GM12878 (cell line): ENCODE measurements at regions not wholly inside any gene's neighbourhood (a gene's known extent, or its start where the extent isn't known, plus 50 kb on each side); places are given as distances from the start of the nearest gene placed in this dataset.

Experiments
- ATAC-seq: fragments of 200-7000 bp; cut with Tn5 transposase; 3 replicates; pipeline ENCODE4 v1.9.1; 2020; ENCODE audit warnings: mild to moderate bottlenecking, moderate library complexity
- BruUV-seq: library from RNA; stranded (reverse); fragments of 400-500 nt; replicated peaks from 2 replicates; lab custom pipeline; 2021; lab: Mats Ljungman, UMichigan
- CTCF ChIA-PET: fragments of 300-600 bp; sonication (Branson Sonifier 250); formaldehyde crosslinking; extraction: SDS; loops from one replicate; lab custom pipeline; 2021; ENCODE audit warnings: inconsistent platforms; lab: Yijun Ruan, JAX
- POLR2A ChIA-PET: fragments of 350-600 bp; formaldehyde crosslinking; extraction: SDS; loops from one replicate; lab custom pipeline; 2021; ENCODE audit warnings: inconsistent platforms; lab: Charles Lee
- RAD21 ChIA-PET: fragments of 300-600 bp; sonication (Branson Sonifier 250); formaldehyde crosslinking; loops from one replicate; lab custom pipeline; 2023; ENCODE audit warnings: antibody characterized with exemption; ENCODE audit not compliant: unreplicated experiment; lab: Charles Lee
- SMC1A ChIA-PET: fragments of 300-600 bp; sonication (Branson Sonifier 250); formaldehyde crosslinking; loops from one replicate; lab custom pipeline; 2023; ENCODE audit not compliant: unreplicated experiment, uncharacterized antibody; lab: Charles Lee
- DNase-seq: peaks from one replicate; pipeline ENCODE4 v3.0.0-alpha.2; 2011; ENCODE audit warnings: low read depth, low spot score
- FAIRE-seq: peaks from 3 replicates; lab custom pipeline; 2011; peaks lifted over from hg19 to GRCh38; lab: Jason Lieb, UNC
- H2AFZ ChIP-seq: 2 replicates; pipeline ENCODE4 v1.6.0; 2011; ENCODE audit warnings: low read depth, low read length, control low read depth; ENCODE audit not compliant: control insufficient read depth
- H3K27ac ChIP-seq: 2 replicates; pipeline ENCODE4 v1.5.1; 2011; ENCODE audit warnings: control low read depth; ENCODE audit not compliant: control insufficient read depth, insufficient read depth
- H3K27me3 ChIP-seq, 2 experiments: replicated peaks in 1 of 2; 2 replicates each; pipeline versions ENCODE4 v1.6.0 to v1.6.1; 2011; ENCODE audit warnings: low read length in 1 of 2; ENCODE audit not compliant: control insufficient read depth in 2 of 2, insufficient read depth in 2 of 2
- H3K36me3 ChIP-seq, 2 experiments: 2 replicates each; pipeline ENCODE4 v1.5.1; 2011; ENCODE audit warnings: low read length in 1 of 2; ENCODE audit not compliant: control insufficient read depth in 2 of 2, insufficient read depth in 2 of 2
- H3K4me1 ChIP-seq: 2 replicates; pipeline ENCODE4 v1.6.1; 2011; ENCODE audit warnings: mild to moderate bottlenecking, low read length, moderate library complexity, mixed read lengths; ENCODE audit not compliant: control insufficient read depth, insufficient read depth
- H3K4me2 ChIP-seq: 2 replicates; pipeline ENCODE4 v1.6.0; 2011; ENCODE audit warnings: control low read depth; ENCODE audit not compliant: control insufficient read depth, insufficient read depth
- H3K4me3 ChIP-seq: fragments of 200-600 bp; sonication (generic); 2 replicates; pipeline ENCODE4 v1.5.1; 2016
- H3K79me2 ChIP-seq: 2 replicates; pipeline ENCODE4 v1.6.0; 2011; ENCODE audit warnings: low read length; ENCODE audit not compliant: control insufficient read depth, insufficient read depth
- H3K9ac ChIP-seq: 2 replicates; pipeline ENCODE4 v1.8.0; 2011; ENCODE audit warnings: low read length, control low read depth, mixed read lengths; ENCODE audit not compliant: control insufficient read depth, insufficient read depth
- H3K9me3 ChIP-seq: replicated peaks from 3 replicates; pipeline ENCODE4 v1.5.1; 2011; ENCODE audit warnings: mild to moderate bottlenecking, low read length; ENCODE audit not compliant: control insufficient read depth, insufficient read depth
- H4K20me1 ChIP-seq: 2 replicates; pipeline ENCODE4 v1.6.0; 2011; ENCODE audit not compliant: control insufficient read depth, insufficient read depth
- ASH2L ChIP-seq: fragments of 300-600, 200-600 bp; sonication (generic); IDR thresholded peaks from 2 replicates; pipeline ENCODE4 v1.6.1; 2017; ENCODE audit warnings: low read depth, mild to moderate bottlenecking, borderline replicate concordance
- ATF3 ChIP-seq: IDR thresholded peaks from 2 replicates; pipeline ENCODE4 v1.6.1; 2011; ENCODE audit warnings: low read depth, mild to moderate bottlenecking, low read length, moderate library complexity, borderline replicate concordance; ENCODE audit errors: extremely low read depth
- BCLAF1 ChIP-seq: fragments of 450-650 bp; IDR thresholded peaks from 2 replicates; pipeline ENCODE4 v1.6.1; 2017; ENCODE audit warnings: antibody characterized with exemption, mild to moderate bottlenecking, moderate library complexity
- CHD4 ChIP-seq: fragments of 200-600 bp; sonication (generic); IDR thresholded peaks from 2 replicates; pipeline ENCODE4 v1.6.1; 2016; ENCODE audit warnings: mild to moderate bottlenecking
- EED ChIP-seq: sonication (generic); IDR thresholded peaks from 2 replicates; pipeline ENCODE4 v1.6.1; 2016; ENCODE audit warnings: antibody characterized with exemption, low read depth
- KAT2A ChIP-seq: conservative IDR thresholded peaks from 2 replicates; pipeline ENCODE4 v1.6.1; 2011; ENCODE audit warnings: low read depth, low read length; ENCODE audit not compliant: control insufficient read depth
- MAX ChIP-seq: IDR thresholded peaks from 2 replicates; pipeline ENCODE4 v1.6.1; 2012; ENCODE audit warnings: low read depth, low read length, improper control_type of control experiment
- NRF1 ChIP-seq: conservative IDR thresholded peaks from 2 replicates; pipeline ENCODE4 v1.6.1; 2011; ENCODE audit warnings: mild to moderate bottlenecking, low read depth, low read length, improper control_type of control experiment
- POLR2AphosphoS2 ChIP-seq: IDR thresholded peaks from 2 replicates; pipeline ENCODE4 v1.6.1; 2011; ENCODE audit warnings: low read depth, mild to moderate bottlenecking, low read length, improper control_type of control experiment, moderate library complexity
- SPI1 ChIP-seq: IDR thresholded peaks from 2 replicates; pipeline ENCODE4 v1.6.1; 2011; ENCODE audit warnings: low read depth, mild to moderate bottlenecking, low read length, moderate library complexity, borderline replicate concordance; ENCODE audit not compliant: insufficient read depth
- SUZ12 ChIP-seq: fragments of 200-600 bp; sonication (generic); IDR thresholded peaks from one replicate; pipeline ENCODE4 v1.6.1; 2018; ENCODE audit warnings: antibody characterized with exemption, mild to moderate bottlenecking; ENCODE audit not compliant: unreplicated experiment
- WRNIP1 ChIP-seq: IDR thresholded peaks from 2 replicates; pipeline ENCODE4 v1.6.1; 2011; ENCODE audit warnings: low read depth, low read length, improper control_type of control experiment, borderline replicate concordance
- ZBTB33 ChIP-seq: fragments of 450-650 bp; IDR thresholded peaks from 2 replicates; pipeline ENCODE4 v1.6.1; 2017; ENCODE audit warnings: mild to moderate bottlenecking
- ZNF622 ChIP-seq: fragments of 450-650 bp; IDR thresholded peaks from 2 replicates; pipeline ENCODE4 v1.6.1; 2017; ENCODE audit warnings: mild to moderate bottlenecking, inconsistent platforms
- ZSCAN29 ChIP-seq: fragments of 450-650 bp; IDR thresholded peaks from 2 replicates; pipeline ENCODE4 v1.6.1; 2017; ENCODE audit warnings: mild to moderate bottlenecking, moderate library complexity
- WGBS: methylation state at CpG from one replicate; pipeline ENCODE4 v1.1.6; 2016; ENCODE audit warnings: low lambda C conversion rate; ENCODE audit not compliant: insufficient replicate concordance, insufficient coverage; ENCODE audit errors: missing lambda C conversion rate; 5-methylcytosine and 5-hydroxymethylcytosine counted together
- in situ Hi-C: fragments of 300-500 bp; cut with MboI; formaldehyde crosslinking; loops from 9 replicates; pipeline ENCODE4 v1.14.3; 2018; ENCODE audit warnings: mixed read lengths
- intact Hi-C: fragments of 100-400 bp; cut with micrococcal nuclease; formaldehyde crosslinking; loops from one replicate; pipeline ENCODE4 v1.14.2; 2022; ENCODE audit not compliant: unreplicated experiment

GRCh38 chr22:20646906-20647305 is 127.0 kb upstream of the SERPIND1 start:
- Histone ChIP-seq H3K27ac (no peak overlapping the region), H3K4me3 (no peak overlapping the region), H3K4me2 (no peak overlapping the region), H3K27me3 (no peaks in the 10 kb centered on the region), H3K79me2 (no peaks in the 10 kb centered on the region), H4K20me1 (no peaks in the 10 kb centered on the region), H3K9me3 (no peaks in the 10 kb centered on the region), H3K4me1 (no peaks in the 10 kb centered on the region), H2AFZ (no peak overlapping the region), H3K36me3 (no peaks in the 10 kb centered on the region), H3K9ac (no peak overlapping the region)
- in situ Hi-C loops (no loop called here), intact Hi-C loops (no loop called here)
- DNase-seq = no peak
- WGBS = 2% methylated on average over 3 of the region's 3 CpGs
- ATAC-seq = no peak
- ChIA-PET RAD21 (no interaction called here), CTCF (no interaction called here), POLR2A (no interaction called here), SMC1A (no interaction called here)
- FAIRE-seq = no peak
- no peak for TF ChIP-seq CHD4
- TF ChIP-seq ZBTB33 = no peak
- no peak for TF ChIP-seq NRF1
- no peak for TF ChIP-seq WRNIP1
- no peak for TF ChIP-seq POLR2AphosphoS2
- TF ChIP-seq SPI1 = no peak
- TF ChIP-seq KAT2A = no peak
- no peak for TF ChIP-seq BCLAF1
- no peak for TF ChIP-seq ZNF622
- no peak for TF ChIP-seq EED
- no peak for TF ChIP-seq ASH2L
- TF ChIP-seq ATF3 = no peak
- TF ChIP-seq ZSCAN29 = no peak
- TF ChIP-seq SUZ12 = no peak
- no peak for TF ChIP-seq MAX
- no TSS peak for BruUV-seq
